Mesothelial cell of epicardium (in vitro differentiated cells): ENCODE measurements at regions not wholly inside any gene's neighbourhood (a gene's known extent, or its start where the extent isn't known, plus 50 kb on each side); places are given as distances from the start of the nearest gene placed in this dataset.

Experiments used
- DNase-seq, 2 experiments: peaks; one replicate each; pipeline ENCODE4 v3.0.0; 2021; ENCODE audit warnings: low spot score in 2 of 2; ENCODE audit not compliant: unreplicated experiment in 2 of 2
- H3K27ac Mint-ChIP-seq: 2 replicates; pipeline ENCODE4 v1.8.0; 2021; ENCODE audit warnings: mixed read lengths
- H3K27me3 Mint-ChIP-seq: 2 replicates; pipeline ENCODE4 v1.8.0; 2021; ENCODE audit warnings: low read depth, mixed read lengths
- H3K36me3 Mint-ChIP-seq: 2 replicates; pipeline ENCODE4 v1.8.0; 2021; ENCODE audit warnings: mixed read lengths
- H3K4me1 Mint-ChIP-seq: 2 replicates; pipeline ENCODE4 v1.8.0; 2021; ENCODE audit warnings: mixed read lengths
- H3K4me3 Mint-ChIP-seq: 2 replicates; pipeline ENCODE4 v1.8.0; 2021; ENCODE audit warnings: mild to moderate bottlenecking, moderate library complexity, mixed read lengths
- H3K9me3 Mint-ChIP-seq: 2 replicates; pipeline ENCODE4 v1.8.0; 2021; ENCODE audit warnings: mixed read lengths
- TF ChIP-seq, protein P1 (sequence below): fragments of 200-600 bp; sonication (generic); IDR thresholded peaks from one replicate; pipeline ENCODE4 v1.5.0; 2021; ENCODE audit warnings: antibody characterized with exemption; ENCODE audit not compliant: unreplicated experiment

DNA sequence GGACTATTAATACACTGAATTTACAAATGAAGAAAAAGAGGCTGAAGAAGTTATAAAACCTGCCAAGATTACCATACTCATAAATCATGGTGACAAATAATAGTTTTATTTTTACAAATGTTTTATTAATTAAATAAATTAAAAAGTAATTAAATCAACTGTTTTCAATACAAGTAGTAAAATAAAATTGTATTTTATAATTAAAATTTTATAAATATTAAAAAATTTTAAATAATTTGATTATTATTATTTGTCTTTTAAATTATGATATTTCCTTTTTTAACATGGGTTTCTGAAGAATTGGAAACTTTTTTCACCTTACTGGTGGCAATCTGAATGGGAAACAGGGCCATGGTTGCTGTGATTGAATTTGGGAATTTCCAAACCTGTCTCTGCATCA, 177.3 kb upstream of the TSHZ2 start:
- no peak for DNase-seq
- H3K4me3 Mint-ChIP-seq, result no peak overlapping the region
- TF ChIP-seq, protein P1, sequence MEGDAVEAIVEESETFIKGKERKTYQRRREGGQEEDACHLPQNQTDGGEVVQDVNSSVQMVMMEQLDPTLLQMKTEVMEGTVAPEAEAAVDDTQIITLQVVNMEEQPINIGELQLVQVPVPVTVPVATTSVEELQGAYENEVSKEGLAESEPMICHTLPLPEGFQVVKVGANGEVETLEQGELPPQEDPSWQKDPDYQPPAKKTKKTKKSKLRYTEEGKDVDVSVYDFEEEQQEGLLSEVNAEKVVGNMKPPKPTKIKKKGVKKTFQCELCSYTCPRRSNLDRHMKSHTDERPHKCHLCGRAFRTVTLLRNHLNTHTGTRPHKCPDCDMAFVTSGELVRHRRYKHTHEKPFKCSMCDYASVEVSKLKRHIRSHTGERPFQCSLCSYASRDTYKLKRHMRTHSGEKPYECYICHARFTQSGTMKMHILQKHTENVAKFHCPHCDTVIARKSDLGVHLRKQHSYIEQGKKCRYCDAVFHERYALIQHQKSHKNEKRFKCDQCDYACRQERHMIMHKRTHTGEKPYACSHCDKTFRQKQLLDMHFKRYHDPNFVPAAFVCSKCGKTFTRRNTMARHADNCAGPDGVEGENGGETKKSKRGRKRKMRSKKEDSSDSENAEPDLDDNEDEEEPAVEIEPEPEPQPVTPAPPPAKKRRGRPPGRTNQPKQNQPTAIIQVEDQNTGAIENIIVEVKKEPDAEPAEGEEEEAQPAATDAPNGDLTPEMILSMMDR, result no peak
- peaks cover 46% of the 10 kb centered on the region for H3K27me3 Mint-ChIP-seq
- H3K27ac Mint-ChIP-seq, result no peak overlapping the region
- no peaks in the 10 kb centered on the region for H3K4me1 Mint-ChIP-seq
- H3K36me3 Mint-ChIP-seq, result no peaks in the 10 kb centered on the region
- no peaks in the 10 kb centered on the region for H3K9me3 Mint-ChIP-seq

DNA sequence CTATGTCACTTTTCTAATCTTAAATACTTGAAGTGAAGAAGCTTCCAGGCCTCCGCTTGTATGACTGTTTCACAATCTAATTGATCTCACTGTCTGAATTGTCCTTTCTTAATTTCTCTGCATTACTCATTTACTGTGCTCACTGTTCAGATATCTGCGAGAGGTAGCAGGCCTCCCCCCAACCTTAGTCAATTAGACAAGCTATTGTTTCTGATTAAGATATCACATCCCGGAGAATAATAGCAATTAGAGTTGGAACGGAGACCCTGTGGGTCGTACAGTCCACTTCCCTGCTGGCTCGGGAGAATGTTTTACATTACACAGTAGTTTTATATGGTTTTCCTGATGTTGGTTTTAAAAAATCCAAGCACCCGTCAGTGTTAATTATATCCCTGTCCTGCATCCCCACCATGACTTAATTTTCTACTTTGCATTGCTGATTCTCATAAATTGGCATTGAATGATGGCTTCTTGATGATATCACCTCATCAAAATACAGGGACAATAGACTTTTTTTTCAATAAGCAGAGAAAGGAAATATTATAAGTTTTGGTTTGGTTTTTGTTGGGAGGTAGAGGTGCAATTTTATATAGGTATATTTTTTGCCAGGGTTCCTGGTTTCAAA, 178.7 kb upstream of the TSHZ2 start:
- TF ChIP-seq, protein P1, result no peak
- no peak overlapping the region for H3K4me3 Mint-ChIP-seq
- H3K27me3 Mint-ChIP-seq, result peaks cover 49% of the 10 kb centered on the region
- H3K4me1 Mint-ChIP-seq, result no peaks in the 10 kb centered on the region
- no peak for DNase-seq
- H3K9me3 Mint-ChIP-seq, result no peaks in the 10 kb centered on the region
- no peak overlapping the region for H3K27ac Mint-ChIP-seq
- H3K36me3 Mint-ChIP-seq, result no peaks in the 10 kb centered on the region

DNA sequence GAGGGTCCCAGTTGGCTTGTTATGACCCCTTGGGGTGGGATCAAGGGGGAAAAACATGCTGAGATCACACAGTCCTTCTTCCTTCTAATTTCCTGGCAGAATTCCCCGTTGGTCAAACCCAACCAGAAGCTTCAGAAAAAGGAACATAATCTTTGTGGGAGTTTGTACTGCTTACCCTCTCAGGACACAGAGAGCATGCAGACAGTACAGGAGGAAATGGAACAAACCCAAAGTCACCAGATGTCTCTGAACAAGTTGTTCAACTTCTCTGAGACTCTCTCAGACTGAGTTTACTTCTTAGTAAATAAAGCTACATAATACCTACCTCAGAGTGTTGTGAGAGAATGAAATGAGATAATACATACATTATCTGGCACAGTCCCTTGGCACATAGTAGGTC, 181.1 kb upstream of the TSHZ2 start:
- no peaks in the 10 kb centered on the region for H3K36me3 Mint-ChIP-seq
- H3K9me3 Mint-ChIP-seq, result no peaks in the 10 kb centered on the region
- H3K27me3 Mint-ChIP-seq, result peaks cover 49% of the 10 kb centered on the region
- H3K4me3 Mint-ChIP-seq, result no peak overlapping the region
- DNase-seq, result no peak
- TF ChIP-seq, protein P1, result no peak
- H3K4me1 Mint-ChIP-seq, result no peaks in the 10 kb centered on the region
- H3K27ac Mint-ChIP-seq, result no peak overlapping the region

DNA sequence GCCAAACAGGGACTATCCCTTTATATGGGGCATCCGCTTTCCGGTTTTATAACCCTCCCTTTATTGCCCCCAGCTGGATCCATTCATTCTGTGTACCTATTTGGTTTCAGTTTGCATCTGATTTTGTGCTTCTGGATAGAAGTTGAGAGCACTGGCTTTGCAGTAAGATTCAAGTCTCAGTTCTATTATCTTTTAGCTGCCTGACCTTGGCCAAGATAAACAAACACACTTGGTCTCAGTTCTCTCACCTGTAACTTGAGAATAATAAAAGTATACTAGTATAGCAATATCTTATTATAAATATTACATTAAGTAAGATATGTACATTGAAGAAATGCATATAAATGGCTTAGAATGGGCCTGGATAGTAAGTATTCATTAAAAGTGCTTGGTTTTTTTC, 182.4 kb upstream of the TSHZ2 start:
- no peak for DNase-seq
- Mint-ChIP-seq H3K36me3 (no peaks in the 10 kb centered on the region), H3K4me3 (no peak overlapping the region), H3K9me3 (no peaks in the 10 kb centered on the region), H3K27ac (no peak overlapping the region), H3K4me1 (no peaks in the 10 kb centered on the region), H3K27me3 (peaks cover 51% of the 10 kb centered on the region)
- TF ChIP-seq, protein P1, result no peak

DNA sequence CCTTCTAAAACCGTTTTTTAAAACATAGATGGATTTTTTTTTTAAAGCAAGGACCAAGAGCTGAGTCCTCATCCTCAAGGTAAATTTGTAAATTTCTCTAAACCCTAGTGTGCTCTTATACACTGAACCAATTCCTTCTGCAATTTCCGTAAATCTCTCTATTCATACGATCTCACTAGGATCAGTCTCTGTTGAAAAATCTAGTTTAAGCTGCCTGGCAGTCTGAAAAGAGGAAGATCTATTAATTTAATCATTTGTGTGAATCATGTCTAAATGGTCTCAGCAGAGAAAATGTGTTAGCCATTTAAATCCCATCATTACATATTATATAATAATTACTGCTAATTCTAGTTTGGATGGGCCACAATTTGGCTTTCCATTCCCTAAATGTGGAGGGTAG, 184.2 kb upstream of the TSHZ2 start:
- Mint-ChIP-seq H3K27me3 (peaks cover 46% of the 10 kb centered on the region), H3K4me3 (no peak overlapping the region), H3K36me3 (no peaks in the 10 kb centered on the region), H3K4me1 (no peaks in the 10 kb centered on the region), H3K27ac (no peak overlapping the region), H3K9me3 (no peaks in the 10 kb centered on the region)
- TF ChIP-seq, protein P1, result no peak
- DNase-seq, result no peak

DNA sequence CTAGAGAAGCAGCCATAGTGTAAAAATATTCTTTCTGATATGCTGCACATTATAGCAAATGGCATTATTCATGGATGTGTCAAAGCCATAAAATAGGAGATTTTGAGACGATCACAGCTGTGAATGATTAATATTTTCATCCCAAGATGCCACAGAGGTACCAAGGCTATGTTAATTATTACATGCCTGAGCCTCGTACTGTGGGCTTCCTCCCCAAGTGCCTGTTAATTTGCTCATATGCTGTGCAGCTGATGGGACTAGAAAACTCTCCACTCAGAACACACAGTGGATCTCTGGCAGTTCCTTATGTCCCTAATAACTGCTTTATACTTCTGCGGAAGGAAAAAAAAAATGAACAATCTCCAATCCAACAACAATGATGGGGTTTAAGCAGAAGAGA, 184.9 kb upstream of the TSHZ2 start:
- no peaks in the 10 kb centered on the region for H3K4me1 Mint-ChIP-seq
- H3K27me3 Mint-ChIP-seq, result peaks cover 41% of the 10 kb centered on the region
- no peak overlapping the region for H3K4me3 Mint-ChIP-seq
- no peak for DNase-seq
- TF ChIP-seq, protein P1, result no peak
- H3K36me3 Mint-ChIP-seq, result no peaks in the 10 kb centered on the region
- no peaks in the 10 kb centered on the region for H3K9me3 Mint-ChIP-seq
- no peak overlapping the region for H3K27ac Mint-ChIP-seq
